Esophagus squamous epithelium (tissue), 5 donors: ENCODE measurements at regions not wholly inside any gene's neighbourhood (a gene's known extent, or its start where the extent isn't known, plus 50 kb on each side); places are given as distances from the start of the nearest gene placed in this dataset.

Experiments used
- DNase-seq: peaks from one replicate; lab custom pipeline; 2025; lab: John Stamatoyannopoulos, UW
- H3K27ac ChIP-seq, 4 donors: fragments of 200-600 bp; sonication (generic); one replicate each; pipeline ENCODE4 v1.5.1; 2016 to 2019; ENCODE audit warnings: mild to moderate bottlenecking in 1 of 4
- H3K27me3 ChIP-seq, 4 donors: fragments of 200-600 bp; sonication (generic); 1 replicate in 3 of 4; 2 replicates in 1 of 4; pipeline versions ENCODE4 v1.5.1 to v1.6.0; 2017 to 2021; ENCODE audit warnings: antibody characterized with exemption in 1 of 4
- H3K36me3 ChIP-seq, 3 donors: fragments of 200-600 bp; sonication (generic); one replicate each; pipeline ENCODE4 v1.5.1; 2016 to 2019
- H3K4me1 ChIP-seq, 3 donors: fragments of 200-600 bp; sonication (generic); one replicate each; pipeline ENCODE4 v1.5.1; 2017 to 2019
- H3K4me3 ChIP-seq, 4 donors: fragments of 200-600 bp; sonication (generic); 1 replicate in 3 of 4; 2 replicates in 1 of 4; pipeline ENCODE4 v1.5.1; 2016 to 2019; ENCODE audit warnings: mild to moderate bottlenecking in 2 of 4, moderate library complexity in 1 of 4
- H3K9me3 ChIP-seq, 3 donors: fragments of 200-600 bp; sonication (generic); one replicate each; pipeline ENCODE4 v1.5.1; 2016 to 2019
- CTCF ChIP-seq, 6 experiments: fragments of 450-650 bp in 4 of 6; fragments of 200-600 bp in 2 of 6; sonication (generic) in 2 of 6; IDR thresholded peaks; one replicate each; pipeline ENCODE4 v1.5.1; 2016 to 2019; ENCODE audit warnings: antibody characterized with exemption in 6 of 6, mild to moderate bottlenecking in 4 of 6, moderate library complexity in 4 of 6
- POLR2A ChIP-seq, 4 donors: fragments of 450-650 bp; IDR thresholded peaks; one replicate each; pipeline ENCODE4 v1.6.1; 2017; ENCODE audit warnings: antibody characterized with exemption in 4 of 4, mild to moderate bottlenecking in 4 of 4, moderate library complexity in 3 of 4
- WGBS, 2 donors: methylation state at CpG; one replicate each; pipeline ENCODE4 v1.1.5; 2018; 5-methylcytosine and 5-hydroxymethylcytosine counted together
- intact Hi-C: fragments of 100-400 bp; cut with DNase I; formaldehyde crosslinking; loops from one replicate; pipeline ENCODE4 v1.15.0; 2022
- donor health status: DM: yes; HTN: yes; CAD: no.

- WGBS, 2 donors = 100% methylated on average over 1 of the region's 1 CpG
- DNase-seq = no peak
- Histone ChIP-seq H3K27me3 (no peaks in the 10 kb centered on the region), H3K36me3 (no peaks in the 10 kb centered on the region), H3K4me1 (peaks cover 0 to 14% (median 0%) of the 10 kb centered on the region in 3 donors), H3K4me3 (no peak overlapping the region), H3K9me3 (no peaks in the 10 kb centered on the region), H3K27ac (no peak overlapping the region)
- intact Hi-C loops = no loop called here
- TF ChIP-seq CTCF (IDR thresholded peaks at IDR 0.05) (no peak), POLR2A (IDR thresholded peaks at IDR 0.05) (no peak)
Observed at GRCh38 chr5:57664700-57665099, 182.1 kb upstream of the ACTBL2 start.

DNA sequence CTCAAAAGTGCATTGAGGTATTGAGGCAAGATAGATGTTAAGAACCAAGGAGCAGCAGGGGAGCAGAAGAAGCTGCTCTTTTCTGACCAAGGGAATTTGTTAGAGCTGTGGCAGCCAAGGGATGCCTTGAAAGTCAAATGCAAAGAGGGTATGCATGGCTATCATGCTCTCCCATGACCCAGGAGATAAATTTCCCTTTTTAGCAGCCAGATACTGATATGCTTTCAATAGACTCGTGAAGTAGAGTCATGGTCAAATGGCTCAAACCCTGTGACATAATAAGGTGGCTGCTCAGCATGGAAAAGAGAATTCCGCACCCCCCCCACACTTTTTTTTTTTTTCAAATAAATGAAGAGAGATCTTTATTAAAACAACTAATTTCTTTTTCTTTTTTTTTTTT is 180.9 kb upstream of the ACTBL2 start:
- Histone ChIP-seq H3K9me3 (no peaks in the 10 kb centered on the region), H3K27me3 (no peaks in the 10 kb centered on the region), H3K27ac (no peak overlapping the region), H3K4me1 (peaks cover 0 to 8% (median 0%) of the 10 kb centered on the region in 3 donors), H3K36me3 (no peaks in the 10 kb centered on the region), H3K4me3 (no peak overlapping the region)
- intact Hi-C loops = no loop called here
- DNase-seq = no peak
- WGBS, 2 donors = 85 to 91% methylated on average over 2 of the region's 2 CpGs
- TF ChIP-seq POLR2A (IDR thresholded peaks at IDR 0.05) (no peak), CTCF (IDR thresholded peaks at IDR 0.05) (no peak)

DNA sequence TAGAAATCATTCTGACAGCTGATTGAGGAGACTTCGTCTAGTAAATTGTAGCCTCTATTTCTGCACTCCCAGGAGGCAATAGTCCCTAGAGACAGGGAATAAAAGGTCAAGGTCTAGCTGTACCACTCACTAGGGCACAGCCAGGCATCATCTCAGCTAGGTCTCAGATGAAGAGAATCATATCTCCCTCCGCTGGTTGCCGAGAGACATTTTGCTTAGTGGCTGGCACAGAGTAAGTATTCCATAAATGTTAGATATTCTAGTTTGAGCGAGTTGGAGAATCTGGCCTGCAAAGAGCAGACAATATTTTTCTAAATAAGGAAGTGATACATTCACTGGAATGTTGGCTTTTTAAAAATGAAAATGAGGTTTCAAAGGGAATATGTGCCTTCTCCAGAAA is 180.4 kb upstream of the ACTBL2 start:
- TF ChIP-seq POLR2A (IDR thresholded peaks at IDR 0.05) = no peak
- TF ChIP-seq CTCF (IDR thresholded peaks at IDR 0.05) = no peak
- intact Hi-C loops = no loop called here
- WGBS, 2 donors = 82 to 85% methylated on average over 4 of the region's 4 CpGs

DNA sequence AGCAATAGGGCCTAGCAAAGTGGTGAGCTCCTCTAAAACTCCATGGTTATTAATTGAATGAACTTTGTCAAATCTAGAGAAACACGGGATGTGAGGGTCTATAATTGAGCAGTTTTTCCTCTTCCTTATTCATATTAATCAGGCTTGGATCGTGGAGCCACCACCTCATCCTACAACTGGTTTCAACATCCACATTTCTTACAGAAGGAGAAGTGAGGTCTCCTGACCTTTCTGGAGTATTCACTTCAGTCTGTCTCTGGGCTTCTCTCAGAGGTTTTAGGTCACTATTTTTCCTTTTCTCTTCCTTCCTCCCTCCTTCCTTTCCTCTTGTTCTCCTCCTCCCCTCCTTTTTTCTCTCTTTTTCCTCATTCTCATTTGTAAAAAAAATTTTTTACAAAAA is 177.3 kb upstream of the ACTBL2 start:
- WGBS, 2 donors = 83 to 85% methylated on average over 2 of the region's 2 CpGs
- no peak for DNase-seq
- Histone ChIP-seq H3K4me1 (no peaks in the 10 kb centered on the region), H3K36me3 (no peaks in the 10 kb centered on the region), H3K27me3 (no peaks in the 10 kb centered on the region), H3K27ac (no peak overlapping the region), H3K9me3 (no peaks in the 10 kb centered on the region), H3K4me3 (no peak overlapping the region)
- intact Hi-C loops = no loop called here
- TF ChIP-seq POLR2A (IDR thresholded peaks at IDR 0.05) (no peak), CTCF (IDR thresholded peaks at IDR 0.05) (no peak)

More for the DNA sequence above, 180.4 kb upstream of the ACTBL2 start:
- H3K27me3 ChIP-seq = no peaks in the 10 kb centered on the region
- no peaks in the 10 kb centered on the region for H3K36me3 ChIP-seq
- no peak overlapping the region for H3K27ac ChIP-seq
- peaks cover 0 to 3% (median 0%) of the 10 kb centered on the region in 3 donors for H3K4me1 ChIP-seq
- no peak for DNase-seq
- no peak overlapping the region for H3K4me3 ChIP-seq
- no peaks in the 10 kb centered on the region for H3K9me3 ChIP-seq

DNA sequence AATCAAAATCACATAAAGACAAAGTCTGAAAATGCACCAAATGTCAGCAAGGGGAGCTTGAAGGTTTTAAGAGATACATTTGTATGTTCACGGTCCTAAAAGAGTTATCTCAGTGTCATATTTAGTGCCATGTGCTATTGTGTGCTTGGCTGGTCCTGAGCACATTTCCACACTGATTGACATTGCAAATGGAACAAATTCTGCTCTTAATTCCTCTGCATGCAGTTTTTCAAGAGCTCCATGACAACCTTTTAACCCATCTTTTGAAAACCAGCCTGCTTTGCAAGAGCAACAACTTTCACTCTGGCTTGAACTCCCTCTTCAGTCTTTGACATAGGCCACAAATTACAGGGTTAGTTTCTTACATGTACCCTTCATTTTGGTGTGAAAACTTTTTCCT is 175.4 kb upstream of the ACTBL2 start:
- H3K9me3 ChIP-seq = no peaks in the 10 kb centered on the region
- no peaks in the 10 kb centered on the region for H3K4me1 ChIP-seq
- H3K27ac ChIP-seq = no peak overlapping the region
- intact Hi-C loops = no loop called here
- 81% methylated on average over 1 of the region's 1 CpG for WGBS, 2 donors
- no peak for DNase-seq
- TF ChIP-seq POLR2A (IDR thresholded peaks at IDR 0.05) = no peak
- no peak for TF ChIP-seq CTCF (IDR thresholded peaks at IDR 0.05)
- H3K36me3 ChIP-seq = no peaks in the 10 kb centered on the region
- no peak overlapping the region for H3K4me3 ChIP-seq
- H3K27me3 ChIP-seq = no peaks in the 10 kb centered on the region
